ENCODE measurements at regions not wholly inside any gene's neighbourhood (a gene's known extent, or its start where the extent isn't known, plus 50 kb on each side); places are given as distances from the start of the nearest gene placed in this dataset.

DNA sequence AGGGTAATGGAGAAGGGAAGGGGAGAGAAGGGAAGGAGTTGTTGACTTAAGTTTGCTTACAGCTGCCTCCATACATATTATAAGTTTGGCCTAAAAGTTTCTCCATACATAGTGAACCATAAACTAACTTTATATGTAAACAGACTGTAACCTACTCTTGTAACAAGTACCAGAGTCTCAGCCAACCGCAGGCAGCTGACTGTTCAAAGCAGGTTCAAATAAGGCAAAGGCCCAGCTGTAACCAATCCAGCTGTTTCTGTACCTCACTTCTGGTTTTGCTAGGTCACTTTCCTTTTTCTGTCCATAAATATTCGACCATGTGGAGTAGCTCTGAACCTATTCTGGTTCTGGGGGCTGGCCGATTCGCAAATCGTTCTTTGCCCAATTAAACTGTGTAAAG is 591.2 kb downstream of the INSC start:
- DNase-seq, result no peak

DNA sequence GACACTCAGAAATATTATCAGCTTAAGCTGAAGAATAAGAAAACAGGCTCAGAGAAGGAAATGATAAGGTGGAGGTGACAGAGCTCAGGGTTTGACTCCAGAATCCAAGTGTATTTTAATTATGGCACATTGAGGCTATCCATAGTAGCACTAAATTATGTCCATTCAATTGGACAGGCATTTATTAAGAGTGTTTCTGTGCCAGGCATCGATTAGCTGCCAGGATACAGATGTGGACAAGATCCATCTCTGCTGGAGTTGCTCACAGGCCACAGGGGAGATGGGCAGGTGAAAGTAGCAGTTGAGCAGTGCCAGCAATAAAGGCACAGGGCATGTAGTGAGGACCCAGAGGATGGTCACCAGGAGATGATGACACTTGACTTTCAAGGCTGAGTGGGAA is 592.5 kb downstream of the INSC start:
- no peak for DNase-seq

DNA sequence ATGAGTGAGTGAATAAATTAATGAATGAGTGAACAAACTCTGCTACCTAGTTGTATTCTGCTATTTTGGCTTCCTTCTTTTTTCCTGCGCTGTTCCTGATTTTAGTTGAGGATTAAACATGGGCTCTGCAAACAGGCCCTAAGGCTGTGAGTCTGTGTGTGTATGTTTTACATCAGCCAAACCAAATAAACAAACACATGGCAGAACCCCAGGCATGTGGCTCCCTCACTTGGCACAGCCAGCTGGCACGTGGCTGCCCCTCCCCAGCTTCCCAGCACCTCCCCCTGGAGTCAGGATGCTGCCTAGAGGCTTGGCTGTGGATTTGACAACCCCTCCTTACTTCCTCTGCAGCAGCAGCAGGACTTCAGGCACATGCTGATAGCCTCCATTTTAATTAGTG is 593.2 kb downstream of the INSC start:
- DNase-seq, result no peak

DNA sequence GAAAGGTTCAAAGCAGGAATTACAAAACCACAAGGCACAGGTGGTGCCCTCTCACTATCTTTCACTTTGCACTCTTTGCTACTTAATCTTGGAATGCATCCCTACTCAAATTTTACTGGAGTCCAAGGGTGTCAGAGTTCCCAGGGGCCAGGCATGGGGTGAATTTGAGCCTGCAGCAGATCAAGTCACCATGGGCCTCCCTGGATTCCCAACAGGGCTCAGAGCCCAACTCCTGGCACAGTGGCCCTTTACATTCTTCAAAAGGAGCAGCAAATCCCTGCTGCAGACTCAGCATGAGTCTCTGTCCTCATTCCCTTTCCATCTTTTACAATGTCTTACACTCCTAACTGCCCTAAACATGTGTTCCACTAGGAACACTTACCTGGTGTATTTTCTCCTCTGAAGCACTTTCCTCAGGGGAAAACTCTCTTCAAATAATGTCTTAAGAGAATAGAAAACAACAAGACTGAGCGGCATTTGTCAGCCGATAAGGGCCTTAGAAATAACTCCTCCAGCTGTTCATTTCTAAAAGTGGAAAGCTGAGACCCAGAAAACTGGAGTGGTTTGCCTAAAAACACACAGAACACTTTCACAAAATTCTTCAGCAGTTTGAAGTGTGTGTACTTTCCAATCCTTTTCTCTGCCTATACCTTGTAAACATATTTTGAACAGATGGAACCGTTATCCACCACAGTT is 596.0 kb downstream of the INSC start:
- no peak for DNase-seq

DNA sequence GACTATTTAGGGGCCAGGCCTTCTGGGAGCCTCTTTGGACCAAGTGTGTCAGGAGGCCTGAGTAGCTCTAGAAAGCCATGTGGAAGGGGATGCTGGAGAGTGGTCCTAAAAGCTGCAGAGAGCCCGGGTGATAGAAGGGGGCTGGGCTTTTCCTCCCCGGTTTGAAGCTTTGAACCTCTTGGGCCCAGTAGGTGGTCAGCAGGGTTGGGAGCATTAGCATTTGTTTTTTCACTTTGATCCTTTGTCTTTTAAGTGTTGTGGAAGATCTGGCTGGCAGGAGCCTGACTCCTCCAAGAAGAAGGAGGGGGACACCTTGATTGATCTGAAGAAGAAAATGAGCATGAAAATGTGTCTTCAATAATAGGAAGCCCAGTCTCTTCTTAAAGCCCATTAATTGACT is 596.6 kb downstream of the INSC start:
- no peak for DNase-seq

DNA sequence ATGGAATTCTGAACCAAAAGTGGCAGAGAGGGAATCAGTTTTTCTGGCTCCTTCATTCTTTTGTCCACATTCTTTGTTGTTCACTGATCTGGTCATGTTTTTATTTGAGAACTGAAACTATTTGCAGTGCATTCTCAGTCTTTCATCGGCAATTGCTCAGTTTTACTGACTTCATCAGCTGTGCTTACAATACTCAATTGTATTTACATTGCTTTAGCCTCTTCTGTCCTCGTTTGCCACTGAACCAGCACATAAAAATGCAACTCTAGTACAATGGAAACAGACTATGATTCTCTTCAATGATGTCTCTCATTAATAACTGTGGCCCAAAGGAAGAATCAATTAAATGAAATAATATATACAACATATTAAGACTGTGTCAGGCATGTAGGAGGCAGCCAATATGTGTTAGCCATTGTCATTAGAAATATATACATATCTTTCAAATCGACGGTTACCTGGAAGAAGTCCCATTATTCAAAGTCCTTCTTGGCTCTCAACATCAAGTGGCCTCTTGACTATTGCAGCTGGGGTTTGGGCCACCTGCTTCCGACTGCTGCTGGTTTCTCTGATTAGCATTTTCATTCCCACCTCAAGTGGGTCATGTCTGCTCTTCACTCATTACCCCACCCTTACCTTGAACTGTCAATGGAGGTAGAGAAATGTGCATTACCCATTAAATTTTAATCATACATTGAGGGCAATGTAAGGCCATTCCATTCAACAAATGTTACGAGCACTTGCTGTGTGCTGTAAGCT is 600.1 kb downstream of the INSC start:
- DNase-seq, result no peak

DNA sequence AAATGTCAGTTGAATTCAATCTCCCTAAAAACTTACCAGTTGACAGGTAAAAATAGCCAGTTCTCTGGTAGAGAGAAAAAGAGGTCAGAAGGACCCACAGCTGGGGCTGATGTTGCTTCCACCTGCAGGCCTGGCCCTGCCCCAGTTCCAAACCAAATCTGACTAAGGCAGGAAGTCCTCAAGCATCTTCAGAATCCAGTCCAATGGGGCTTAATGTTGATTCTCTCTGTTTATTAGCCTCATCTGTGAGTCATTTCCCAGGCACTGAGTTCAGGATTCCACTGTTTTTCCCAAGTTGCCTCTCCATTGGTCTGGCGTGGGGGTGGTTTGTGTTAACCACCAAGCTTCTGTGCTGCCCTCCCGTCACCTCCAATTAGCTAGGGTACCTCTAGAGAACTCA is 601.8 kb downstream of the INSC start:
- no peak for DNase-seq

DNA sequence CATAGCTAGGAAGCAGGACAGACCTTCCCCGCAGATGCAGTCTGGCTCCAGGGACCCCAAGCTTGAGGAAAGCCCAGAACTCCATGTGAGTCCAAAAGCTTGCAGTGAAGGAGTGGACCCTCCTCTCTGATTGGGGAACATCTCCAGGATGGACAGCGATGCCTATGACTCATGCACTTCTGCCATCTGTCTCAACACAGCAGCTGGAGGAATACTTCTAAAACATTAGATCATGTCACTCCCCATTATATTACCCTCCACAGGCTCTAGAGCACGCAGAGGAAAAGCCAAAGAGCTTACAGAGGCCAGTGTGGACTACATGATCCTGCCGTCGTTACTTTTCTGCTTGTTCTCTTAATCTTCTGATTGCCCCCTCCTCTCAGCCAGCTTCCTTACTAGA is 605.7 kb downstream of the INSC start:
- no peak for DNase-seq

DNA sequence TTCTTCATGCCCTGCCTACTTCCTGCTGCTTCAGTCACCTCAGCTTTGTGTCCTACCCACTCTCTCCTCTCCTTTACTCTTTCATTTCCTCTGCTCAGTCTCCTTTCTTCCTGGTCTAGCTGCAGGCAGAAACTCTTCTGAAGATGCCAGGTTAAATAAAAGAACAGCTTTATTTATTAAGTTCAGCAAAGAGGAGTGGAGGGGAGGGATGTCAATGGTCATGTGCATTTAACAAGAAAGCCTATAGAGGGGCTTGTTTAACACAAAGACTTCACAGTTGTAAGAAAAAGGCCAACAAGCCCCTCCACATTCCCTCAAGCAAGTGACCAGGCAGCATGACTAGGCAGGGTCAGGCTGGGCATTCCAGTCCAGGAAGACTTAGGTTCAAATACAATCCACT is 609.2 kb downstream of the INSC start:
- no peak for DNase-seq

DNA sequence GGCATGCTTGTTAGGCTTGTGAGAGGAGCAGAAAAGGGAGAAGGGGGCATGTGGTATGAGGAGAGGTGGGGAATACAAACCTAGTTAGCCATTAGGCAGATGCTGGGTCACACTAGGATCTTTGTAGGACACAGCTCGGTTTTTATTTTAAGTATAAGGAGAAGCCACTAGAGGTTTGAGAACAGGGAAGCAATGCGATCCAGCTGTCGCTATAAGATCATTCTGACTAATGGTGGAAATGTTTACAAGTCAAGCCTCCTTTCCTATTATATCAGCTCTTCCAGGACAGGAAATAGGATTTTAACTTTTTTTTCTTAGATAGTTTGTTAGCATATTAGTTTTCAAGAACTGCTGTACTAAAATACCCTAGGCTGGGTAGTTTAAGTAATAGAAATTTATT is 609.9 kb downstream of the INSC start:
- no peak for DNase-seq

DNA sequence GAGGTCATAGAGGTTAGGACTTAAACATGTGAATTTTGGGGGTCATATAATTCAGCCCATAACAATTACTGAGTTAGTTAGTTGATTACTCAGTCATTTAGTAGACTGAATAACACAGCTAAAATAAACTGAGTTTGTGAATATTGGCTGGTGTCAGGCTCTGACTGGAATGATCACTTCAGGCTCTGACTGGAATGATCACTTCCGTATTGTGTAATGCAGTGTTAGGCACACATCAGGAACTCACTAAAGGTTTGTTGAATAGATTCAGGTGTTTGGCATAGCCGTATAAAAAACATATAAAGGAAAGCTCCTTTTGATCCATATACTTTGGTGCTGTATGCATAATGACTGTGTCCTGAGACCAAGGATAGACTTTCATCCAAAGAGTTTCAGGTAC is 610.5 kb downstream of the INSC start:
- DNase-seq, result no peak

DNA sequence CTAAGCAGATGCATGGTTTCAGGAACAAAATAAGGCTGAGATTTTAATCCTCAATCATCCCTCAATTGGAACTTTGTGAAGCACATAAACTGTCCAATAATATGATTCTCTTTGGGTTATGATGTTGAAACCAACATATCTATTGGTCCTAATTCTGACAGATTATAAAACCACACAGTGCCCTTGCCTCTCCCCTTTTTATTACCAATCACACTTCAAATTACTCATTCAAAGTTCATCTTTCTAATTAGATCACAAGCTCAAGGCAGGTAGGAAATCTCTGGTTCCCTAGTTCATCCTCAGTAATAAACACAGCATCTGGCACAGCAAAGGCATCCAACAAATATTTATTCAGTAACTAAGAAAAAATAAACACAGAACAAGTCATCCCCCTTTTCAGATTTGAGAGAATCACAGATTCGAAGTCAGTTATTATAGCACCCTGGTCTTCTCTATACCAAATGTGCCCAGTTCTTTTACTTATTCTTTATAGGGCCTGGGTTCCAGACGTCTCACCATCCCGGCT is 611.6 kb downstream of the INSC start:
- DNase-seq, result no peak

DNA sequence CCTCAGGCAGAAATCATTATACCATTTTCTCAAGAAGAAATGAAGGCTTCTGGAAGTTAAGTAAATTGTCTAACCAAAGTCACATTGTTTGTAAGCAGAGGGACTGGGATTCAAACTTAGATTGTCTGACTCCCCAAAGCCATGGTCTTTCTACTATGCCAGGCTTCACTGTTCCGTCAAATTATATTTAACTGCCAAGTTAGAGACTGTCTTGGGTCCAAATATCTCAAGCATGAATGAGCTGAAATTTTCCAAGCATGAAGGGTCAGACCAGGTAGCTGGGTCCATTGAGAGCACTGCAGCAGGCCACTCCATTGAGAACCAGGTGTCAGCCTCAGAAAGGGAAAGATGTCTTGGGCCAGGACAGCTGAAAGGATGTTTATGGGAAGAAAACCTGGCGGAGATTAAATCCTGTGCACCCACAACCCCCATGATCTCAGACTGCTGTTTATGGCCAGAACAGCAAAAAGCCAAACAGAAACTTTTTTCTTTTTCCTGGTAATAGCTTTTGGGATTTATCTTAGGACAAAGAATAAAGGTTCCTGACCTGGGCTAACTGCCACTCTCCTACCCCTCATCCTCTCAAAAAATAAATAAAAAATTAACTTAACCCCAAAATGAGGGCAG is 612.3 kb downstream of the INSC start:
- no peak for DNase-seq

DNA sequence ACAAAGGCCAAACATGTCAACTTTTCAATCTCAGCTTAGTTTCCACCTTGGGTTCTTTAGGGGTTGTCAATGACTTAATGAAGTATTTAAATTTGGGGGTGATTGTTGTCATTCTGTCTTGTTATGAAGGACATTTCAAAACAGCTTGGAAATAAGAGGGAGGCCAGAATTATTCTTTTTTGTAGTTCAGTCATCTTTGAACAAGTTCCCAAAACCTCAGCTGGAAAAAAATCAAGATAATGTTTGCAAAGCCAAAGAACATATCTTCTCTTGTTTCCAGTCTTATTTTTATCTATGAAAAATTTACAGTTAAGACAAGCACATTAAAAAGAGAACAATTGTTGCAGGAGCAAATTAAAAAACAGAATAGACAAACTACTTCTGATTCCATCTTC is 612.8 kb downstream of the INSC start:
- DNase-seq, result no peak

DNA sequence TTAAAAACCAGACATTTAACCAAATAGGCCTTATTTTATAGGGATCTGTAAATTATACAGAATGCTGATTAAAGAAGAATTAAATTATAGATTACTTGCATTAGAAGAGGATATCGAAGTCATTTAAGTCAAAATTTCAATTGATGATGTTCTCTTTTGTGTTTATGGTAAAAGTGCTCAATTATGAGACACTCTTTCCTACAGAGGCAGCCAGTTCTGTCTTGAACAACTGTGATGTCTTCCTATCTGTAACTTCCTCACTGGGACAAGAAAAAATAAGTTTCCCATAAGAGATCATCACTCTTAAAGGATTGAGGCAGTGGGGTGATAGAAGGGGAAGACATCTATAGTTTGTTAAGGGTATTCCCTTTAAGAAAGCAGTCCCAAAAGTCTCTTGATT is 613.5 kb downstream of the INSC start:
- DNase-seq, result no peak

DNA sequence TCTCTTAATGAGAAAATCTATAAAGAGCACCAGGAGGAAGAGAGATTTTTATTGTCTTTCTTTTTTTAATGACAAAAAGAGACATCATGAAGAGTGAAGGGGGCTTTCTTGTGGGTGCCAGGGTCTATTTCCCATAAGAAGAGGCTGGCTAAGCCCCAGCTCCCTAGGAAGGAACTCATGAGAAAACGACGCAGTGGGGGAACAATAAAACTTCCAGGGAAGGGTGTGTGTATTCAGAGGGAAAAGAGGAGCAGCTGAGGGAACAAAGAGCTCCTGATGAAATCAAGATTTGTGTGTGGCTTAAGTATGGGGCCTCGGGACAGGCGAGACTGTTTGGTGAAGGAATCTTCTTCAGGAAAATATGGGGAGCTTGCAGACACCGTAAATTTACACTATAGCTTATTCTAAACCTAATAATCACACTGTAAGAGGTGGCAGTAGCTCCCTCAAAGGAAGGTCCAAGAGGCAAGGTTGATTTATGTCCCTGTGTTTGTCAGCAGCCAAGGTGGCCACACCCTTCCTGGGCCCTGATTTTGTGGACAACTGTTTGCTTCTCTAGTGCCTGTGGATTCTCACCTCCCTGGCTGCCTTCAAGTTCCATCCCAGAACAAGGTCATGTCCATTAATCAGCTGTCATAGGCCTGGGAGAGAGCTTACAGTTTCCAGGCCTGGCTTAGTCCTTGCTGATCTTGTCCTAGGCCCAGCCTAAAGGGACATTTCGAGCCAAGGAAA is 615.7 kb downstream of the INSC start:
- DNase-seq, result no peak

DNA sequence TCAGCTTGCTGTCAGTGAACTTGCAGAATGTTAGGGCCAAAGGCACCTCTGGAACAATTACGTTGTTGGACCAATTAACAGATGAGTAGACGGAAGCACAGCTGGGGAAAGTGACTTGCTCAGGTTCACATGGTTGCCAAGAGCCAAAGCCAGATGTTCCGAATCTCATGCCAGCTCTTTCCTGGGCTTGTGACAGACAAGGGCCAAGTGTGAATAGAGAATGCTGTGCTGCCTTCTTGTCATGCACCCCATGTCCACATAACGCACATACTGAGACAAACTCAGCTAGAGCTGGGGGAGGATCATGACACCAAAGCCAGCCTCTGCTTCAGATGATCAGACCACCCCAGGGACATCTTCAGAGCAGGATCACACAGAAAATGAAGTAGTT is 616.3 kb downstream of the INSC start:
- DNase-seq, result no peak

DNA sequence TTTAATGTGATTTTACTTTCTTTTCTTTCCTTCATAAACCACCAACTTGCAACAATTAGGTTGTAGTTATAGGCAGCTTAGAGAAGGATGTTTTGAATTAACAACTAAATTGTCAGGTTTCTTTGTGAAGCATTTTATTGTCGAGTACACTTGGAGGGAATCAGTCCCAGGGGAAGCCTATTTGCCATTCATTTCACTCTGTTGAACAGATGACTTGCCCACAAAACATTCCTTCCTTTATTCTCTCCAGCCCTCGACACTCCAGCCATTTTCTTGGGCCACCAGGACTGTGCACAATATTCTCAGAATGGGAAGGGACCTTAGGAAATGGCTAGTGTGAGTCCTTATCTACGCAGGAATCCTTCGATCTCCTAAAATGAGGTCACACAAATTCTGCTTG is 620.6 kb downstream of the SOX6 start:
- no peak for DNase-seq

DNA sequence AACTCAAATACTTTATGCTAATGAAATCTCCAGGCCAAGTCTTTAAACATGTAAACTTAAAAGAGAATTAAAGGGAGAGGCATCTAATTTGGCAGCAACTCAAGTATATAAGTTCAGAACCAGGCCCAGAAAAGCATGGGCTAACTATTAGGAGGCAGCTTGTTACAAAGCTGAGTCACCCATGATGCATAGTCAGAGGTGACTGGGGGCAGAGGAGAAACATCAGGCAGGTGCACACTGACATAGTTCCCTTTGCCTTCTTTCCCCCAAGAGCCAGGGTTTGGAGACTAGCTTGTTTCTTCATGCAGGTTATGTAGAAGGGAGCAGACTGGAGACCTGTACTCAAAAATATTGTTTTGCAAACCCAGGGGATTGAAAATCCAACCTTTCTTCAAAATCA is 619.0 kb downstream of the SOX6 start:
- DNase-seq, result no peak

DNA sequence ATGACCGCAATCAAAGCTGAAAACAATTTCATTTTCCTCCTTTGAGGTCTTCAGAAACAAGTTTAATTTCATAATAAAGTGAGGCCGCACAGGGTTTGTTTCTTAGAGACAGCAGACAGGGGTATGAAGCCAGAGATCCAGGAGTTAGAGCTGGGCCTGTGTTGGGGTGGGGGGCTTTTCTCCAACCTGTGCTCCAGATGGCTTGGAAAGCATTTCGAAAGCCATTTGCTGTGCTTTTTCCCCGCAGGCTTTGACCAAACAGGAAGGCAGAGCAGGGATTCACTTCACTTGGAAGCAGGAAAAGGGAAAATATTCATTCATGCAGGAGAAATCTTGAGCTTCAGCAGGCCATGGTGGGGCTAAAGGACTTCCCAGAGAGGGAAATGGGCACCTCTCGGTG is 617.4 kb downstream of the SOX6 start:
- no peak for DNase-seq

DNA sequence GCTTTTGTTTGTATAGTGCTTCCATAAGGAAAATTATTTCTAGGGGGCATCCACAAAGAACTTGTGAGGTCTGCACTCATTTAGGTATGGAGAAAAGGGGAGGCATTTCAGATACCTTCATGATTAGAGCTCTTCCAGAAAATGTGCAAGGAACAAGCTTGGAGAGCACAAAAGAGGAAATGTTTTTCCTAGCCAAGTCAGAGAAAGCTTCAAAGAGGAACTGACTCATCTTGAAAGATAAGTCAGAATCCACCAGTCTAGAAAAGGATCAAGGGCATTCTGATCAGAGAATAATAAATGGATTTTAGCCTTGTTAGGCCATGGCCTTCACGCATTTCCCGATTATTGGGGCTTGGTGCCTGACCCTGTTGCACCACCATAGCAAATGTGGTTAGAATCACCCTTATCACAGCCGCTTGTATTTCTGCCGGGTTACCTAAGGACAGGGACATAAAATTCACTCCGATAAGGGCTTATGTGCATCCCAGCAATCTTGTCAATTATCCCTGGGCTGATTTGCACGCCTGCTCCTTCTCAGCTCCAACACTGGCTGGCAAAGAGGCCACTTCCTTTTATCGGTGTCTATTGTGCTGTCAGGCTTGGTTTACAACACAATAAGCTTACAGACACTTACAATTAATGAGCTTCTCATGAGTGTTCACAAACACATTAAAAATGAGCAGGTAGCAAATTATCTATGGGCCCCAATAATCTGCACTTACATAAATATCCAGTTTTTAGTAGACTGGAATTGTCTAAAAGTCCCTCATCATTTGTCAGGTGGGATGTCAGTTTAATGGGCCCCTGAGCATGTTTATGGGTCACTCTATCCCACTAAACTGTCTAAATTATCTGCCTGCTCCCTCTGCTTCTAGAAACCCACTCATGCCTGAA is 613.5 kb downstream of the SOX6 start:
- no peak for DNase-seq

DNA sequence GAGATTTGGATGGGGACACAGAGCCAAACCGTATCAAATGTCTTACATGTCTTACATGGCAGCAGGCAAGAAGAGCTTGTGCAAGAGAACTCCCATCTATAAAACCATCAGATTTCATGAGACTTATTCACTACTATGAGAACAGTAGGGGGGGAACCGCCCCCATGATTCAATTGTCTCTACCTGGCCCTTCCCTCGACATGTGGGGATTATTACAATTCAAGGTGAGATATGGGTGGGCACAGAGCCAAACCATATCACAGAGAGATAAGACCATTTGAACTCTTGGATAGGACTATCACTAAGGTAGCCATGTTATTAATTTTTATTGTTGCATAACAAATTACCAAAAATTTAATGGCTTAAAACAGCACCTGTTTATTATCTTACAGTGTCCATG is 611.7 kb downstream of the SOX6 start:
- no peak for DNase-seq

Measured in stimulated activated naive CD4-positive, alpha-beta T cell (primary cell).